GM12892 (cell line): ENCODE measurements at regions not wholly inside any gene's neighbourhood (a gene's known extent, or its start where the extent isn't known, plus 50 kb on each side); places are given as distances from the start of the nearest gene placed in this dataset.

ENCODE experiments used
- POLR2A ChIP-seq: IDR thresholded peaks from 2 replicates; pipeline ENCODE4 v1.6.1; 2011; ENCODE audit warnings: low read depth, low read length, control low read depth
- POLR2AphosphoS5 ChIP-seq: IDR thresholded peaks from 2 replicates; pipeline ENCODE4 v1.6.1; 2011; ENCODE audit warnings: low read depth, low read length, control low read depth
- TAF1 ChIP-seq: IDR thresholded peaks from 2 replicates; pipeline ENCODE4 v1.6.1; 2011; ENCODE audit warnings: low read depth, mild to moderate bottlenecking, control low read depth, low read length, borderline replicate concordance

DNA sequence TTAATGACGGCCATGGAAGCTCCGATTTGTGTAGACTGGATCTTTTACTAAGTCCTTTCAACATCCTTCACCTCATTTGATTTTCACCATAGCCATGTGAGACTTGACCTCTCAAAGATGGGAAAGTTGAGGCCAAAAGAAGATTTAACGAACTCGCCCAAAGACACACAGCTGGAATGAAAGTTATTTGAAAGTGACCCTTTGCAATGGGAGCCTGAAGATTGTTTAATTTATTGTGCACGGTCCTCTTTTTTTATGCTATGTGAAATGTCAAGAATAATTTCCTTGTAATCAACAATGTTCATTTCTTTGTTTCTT, 58.0 kb upstream of the COPS8 start:
- TF ChIP-seq POLR2A (no peak), POLR2AphosphoS5 (no peak), TAF1 (no peak)
